ENCODE measurements at regions not wholly inside any gene's neighbourhood (a gene's known extent, or its start where the extent isn't known, plus 50 kb on each side); places are given as distances from the start of the nearest gene placed in this dataset.

DNA sequence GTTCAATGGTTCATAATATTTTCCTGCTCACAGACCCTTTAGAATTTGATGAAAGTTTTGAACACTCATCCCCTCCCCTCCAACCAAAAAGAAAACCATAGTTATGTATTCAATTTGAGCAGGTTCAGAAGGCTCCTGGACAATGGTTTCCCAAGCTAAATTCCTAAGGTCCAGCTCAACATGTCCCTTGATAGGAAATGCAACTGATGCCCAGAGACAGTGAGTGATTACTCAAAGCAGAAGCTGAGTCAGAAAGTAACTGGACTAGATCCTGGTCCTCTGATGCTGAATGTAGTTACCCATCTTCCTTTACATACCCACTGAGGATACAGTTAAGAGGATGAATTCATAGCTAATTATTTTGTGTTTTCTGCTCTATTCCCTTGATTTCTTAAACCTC is 218.9 kb upstream of the NCKAP5 start:
- H3K4me3 ChIP-seq (ENCODE audit: low read depth, low read length), result no peak overlapping the region
- TF ChIP-seq, protein P1, sequence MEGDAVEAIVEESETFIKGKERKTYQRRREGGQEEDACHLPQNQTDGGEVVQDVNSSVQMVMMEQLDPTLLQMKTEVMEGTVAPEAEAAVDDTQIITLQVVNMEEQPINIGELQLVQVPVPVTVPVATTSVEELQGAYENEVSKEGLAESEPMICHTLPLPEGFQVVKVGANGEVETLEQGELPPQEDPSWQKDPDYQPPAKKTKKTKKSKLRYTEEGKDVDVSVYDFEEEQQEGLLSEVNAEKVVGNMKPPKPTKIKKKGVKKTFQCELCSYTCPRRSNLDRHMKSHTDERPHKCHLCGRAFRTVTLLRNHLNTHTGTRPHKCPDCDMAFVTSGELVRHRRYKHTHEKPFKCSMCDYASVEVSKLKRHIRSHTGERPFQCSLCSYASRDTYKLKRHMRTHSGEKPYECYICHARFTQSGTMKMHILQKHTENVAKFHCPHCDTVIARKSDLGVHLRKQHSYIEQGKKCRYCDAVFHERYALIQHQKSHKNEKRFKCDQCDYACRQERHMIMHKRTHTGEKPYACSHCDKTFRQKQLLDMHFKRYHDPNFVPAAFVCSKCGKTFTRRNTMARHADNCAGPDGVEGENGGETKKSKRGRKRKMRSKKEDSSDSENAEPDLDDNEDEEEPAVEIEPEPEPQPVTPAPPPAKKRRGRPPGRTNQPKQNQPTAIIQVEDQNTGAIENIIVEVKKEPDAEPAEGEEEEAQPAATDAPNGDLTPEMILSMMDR (IDR thresholded peaks at IDR 0.05; ENCODE audit: low read depth, low read length, missing control alignments), result no peak
- DNase-seq (ENCODE audit: low read depth), result no peak

DNA sequence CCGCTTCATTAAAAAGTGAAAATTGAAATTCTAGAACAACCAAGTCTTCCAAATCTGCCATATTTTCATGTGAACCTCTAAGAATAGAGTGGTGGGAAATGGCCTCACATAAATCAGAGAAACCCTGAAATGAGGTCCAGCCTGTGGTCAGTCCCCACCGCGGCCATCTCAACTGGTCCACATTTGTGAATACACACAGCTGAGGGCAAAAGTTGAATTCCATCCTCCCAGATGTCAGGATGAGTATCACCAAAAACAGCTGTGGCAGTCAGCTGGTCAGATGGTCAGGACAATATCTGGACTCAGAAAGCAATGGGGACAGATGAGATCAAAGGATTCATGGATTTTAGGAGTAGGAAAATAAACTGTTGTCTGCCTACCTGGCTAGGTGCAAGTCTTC is 219.4 kb upstream of the NCKAP5 start:
- no peak overlapping the region for H3K4me3 ChIP-seq (ENCODE audit: low read depth, low read length)
- TF ChIP-seq, protein P1 (IDR thresholded peaks at IDR 0.05; ENCODE audit: low read depth, low read length, missing control alignments), result no peak
- DNase-seq (ENCODE audit: low read depth), result no peak

DNA sequence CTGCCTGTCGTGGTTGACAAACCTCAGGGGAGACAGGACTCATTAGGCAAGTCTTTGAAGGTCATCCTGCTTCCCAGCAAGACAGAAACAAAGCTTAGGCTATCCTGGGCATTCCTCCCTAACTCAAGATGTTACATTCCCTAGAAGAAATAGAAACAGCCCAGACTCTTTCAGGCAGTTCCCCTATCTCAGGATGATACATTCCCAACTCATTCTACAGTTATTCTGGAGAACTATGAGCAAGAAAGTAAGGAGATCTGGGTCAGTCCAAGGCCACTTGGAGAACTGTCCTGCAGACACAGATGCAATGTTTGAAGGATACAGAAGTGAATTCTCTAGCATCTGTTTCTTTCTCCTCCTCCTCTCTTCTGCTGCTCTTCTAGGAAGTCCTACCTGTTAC is 220.1 kb upstream of the NCKAP5 start:
- H3K4me3 ChIP-seq (ENCODE audit: low read depth, low read length), result no peak overlapping the region
- TF ChIP-seq, protein P1 (IDR thresholded peaks at IDR 0.05; ENCODE audit: low read depth, low read length, missing control alignments), result no peak
- DNase-seq (ENCODE audit: low read depth), result no peak

DNA sequence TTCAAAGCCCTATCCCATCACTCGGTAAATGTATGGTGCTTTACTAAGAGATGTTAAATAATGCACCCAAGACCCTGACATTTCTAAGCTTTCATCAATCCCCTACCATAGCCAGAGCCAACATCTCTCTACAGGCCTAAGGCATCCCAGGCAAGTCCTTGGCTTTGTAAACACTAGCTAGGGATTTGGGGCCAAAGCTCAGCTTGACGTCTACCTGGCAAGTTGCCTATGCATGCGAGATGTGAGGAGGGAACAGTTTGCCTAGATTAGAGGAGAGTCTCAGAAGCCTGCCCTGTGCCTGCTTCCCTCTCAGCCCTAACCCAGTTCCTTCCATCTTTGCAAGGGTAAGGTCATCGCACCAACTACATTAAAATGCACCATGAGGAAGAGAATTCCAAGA is 221.5 kb upstream of the NCKAP5 start:
- DNase-seq (ENCODE audit: low read depth), result no peak
- TF ChIP-seq, protein P1 (IDR thresholded peaks at IDR 0.05; ENCODE audit: low read depth, low read length, missing control alignments), result no peak

DNA sequence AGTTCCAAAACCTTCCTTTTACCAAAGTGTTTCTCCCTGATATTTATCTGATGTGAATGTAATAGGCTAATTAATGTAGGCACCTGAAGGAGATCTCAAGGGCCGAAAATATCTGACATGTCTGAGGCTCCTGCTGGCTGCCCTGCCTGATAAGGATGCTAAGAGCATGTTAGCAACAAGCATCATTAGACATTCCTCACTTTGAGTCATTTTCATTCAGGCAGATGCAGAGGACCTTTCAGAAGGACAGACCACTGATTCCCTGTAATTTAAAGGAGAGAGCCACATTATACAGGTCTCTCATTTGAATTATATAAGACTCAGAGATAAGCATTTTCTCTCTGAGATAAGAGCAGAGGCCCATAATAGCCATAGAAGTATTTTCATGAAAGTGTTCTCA is 222.4 kb upstream of the NCKAP5 start:
- TF ChIP-seq, protein P1 (IDR thresholded peaks at IDR 0.05; ENCODE audit: low read depth, low read length, missing control alignments), result no peak
- H3K4me3 ChIP-seq (ENCODE audit: low read depth, low read length), result no peak overlapping the region
- no peak for DNase-seq (ENCODE audit: low read depth)

More for the DNA sequence above, 221.5 kb upstream of the NCKAP5 start:
- no peak overlapping the region for H3K4me3 ChIP-seq (ENCODE audit: low read depth, low read length)

DNA sequence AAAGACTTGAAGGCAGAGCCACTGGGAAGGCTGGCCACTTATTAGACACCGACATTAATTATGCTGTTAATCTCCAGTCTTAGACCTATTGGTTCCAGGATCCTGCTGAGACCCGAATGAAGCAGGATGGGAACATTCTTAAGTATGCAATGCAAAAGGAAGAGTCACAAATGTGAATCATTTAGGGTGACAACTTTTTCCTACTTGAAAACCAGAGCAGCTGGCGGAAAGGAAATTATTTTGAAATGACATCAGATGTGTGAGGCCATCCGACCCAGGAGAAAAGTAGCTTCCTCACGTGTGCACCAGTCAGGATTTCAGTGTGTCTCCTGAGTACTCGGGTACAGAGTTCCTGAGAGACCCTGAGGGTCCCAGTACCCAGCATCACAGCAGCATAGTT is 222.9 kb upstream of the NCKAP5 start:
- TF ChIP-seq, protein P1 (IDR thresholded peaks at IDR 0.05; ENCODE audit: low read depth, low read length, missing control alignments), result no peak

DNA sequence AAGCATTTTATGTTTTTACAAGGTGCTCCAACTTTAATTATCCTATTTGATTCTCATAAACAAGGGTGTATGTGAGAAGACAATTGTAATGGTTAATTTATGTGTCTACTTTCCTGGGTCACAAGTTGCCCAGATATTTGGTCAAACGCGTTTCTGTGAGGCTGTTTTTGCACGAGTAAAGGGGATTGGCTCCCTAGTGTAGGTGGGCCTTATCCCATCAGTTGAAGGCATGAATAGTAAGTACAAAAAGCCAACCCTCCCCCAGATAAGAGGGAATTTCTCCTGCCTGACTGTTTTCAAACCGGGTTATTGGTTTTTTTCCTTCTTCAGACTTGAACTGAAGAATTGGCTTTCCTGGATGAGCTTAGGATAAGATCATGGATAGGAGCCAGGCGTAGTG is 224.0 kb upstream of the NCKAP5 start:
- no peak overlapping the region for H3K4me3 ChIP-seq (ENCODE audit: low read depth, low read length)
- DNase-seq (ENCODE audit: low read depth), result no peak
- TF ChIP-seq, protein P1 (IDR thresholded peaks at IDR 0.05; ENCODE audit: low read depth, low read length, missing control alignments), result no peak

More for the DNA sequence above, 222.9 kb upstream of the NCKAP5 start:
- no peak for DNase-seq (ENCODE audit: low read depth)
- H3K4me3 ChIP-seq (ENCODE audit: low read depth, low read length), result no peak overlapping the region

Data from GM12864 (cell line).